HFFc6 (cell line): ENCODE measurements at regions not wholly inside any gene's neighbourhood (a gene's known extent, or its start where the extent isn't known, plus 50 kb on each side); places are given as distances from the start of the nearest gene placed in this dataset.
"Not testable (repeated sequence)": the region's sequence is repeated elsewhere in the genome, so short reads cannot be mapped to it uniquely, and the experiment has no call there.

ENCODE experiments used
- DNase-seq: peaks from one replicate; pipeline ENCODE4 v3.0.0-alpha.2; 2018
- H3K27ac Mint-ChIP-seq: 2 replicates; pipeline ENCODE4 v1.8.0; 2020; ENCODE audit warnings: mild to moderate bottlenecking, mixed read lengths
- H3K27me3 Mint-ChIP-seq: 2 replicates; pipeline ENCODE4 v1.8.0; 2021; ENCODE audit warnings: mild to moderate bottlenecking, moderate library complexity, mixed read lengths; ENCODE audit not compliant: insufficient read depth
- H3K36me3 Mint-ChIP-seq: 2 replicates; pipeline ENCODE4 v1.8.0; 2021; ENCODE audit warnings: low read depth, mixed read lengths
- H3K4me1 Mint-ChIP-seq: 2 replicates; pipeline ENCODE4 v1.8.0; 2020; ENCODE audit warnings: low read depth, mixed read lengths
- H3K4me3 Mint-ChIP-seq: 2 replicates; pipeline ENCODE4 v1.8.0; 2020; ENCODE audit warnings: mild to moderate bottlenecking, moderate library complexity, mixed read lengths
- H3K9me3 Mint-ChIP-seq: 2 replicates; pipeline ENCODE4 v1.8.0; 2020; ENCODE audit warnings: mild to moderate bottlenecking, mixed read lengths
- CTCF ChIP-seq: fragments of 200-600 bp; sonication (generic); IDR thresholded peaks from 2 replicates; pipeline ENCODE4 v1.5.0; 2021; ENCODE audit warnings: antibody characterized with exemption, mild to moderate bottlenecking

GRCh38 chr2:83196225-83196624 is 1262.9 kb downstream of the SUCLG1 start:
- H3K36me3 Mint-ChIP-seq, result no peaks in the 10 kb centered on the region
- no peaks in the 10 kb centered on the region for H3K9me3 Mint-ChIP-seq
- TF ChIP-seq CTCF, result peak; percentile 87
- H3K4me1 Mint-ChIP-seq, result peaks cover 14% of the 10 kb centered on the region
- H3K4me3 Mint-ChIP-seq, result no peak overlapping the region
- peak; percentile 71 for DNase-seq
- no peak overlapping the region for H3K27ac Mint-ChIP-seq
- H3K27me3 Mint-ChIP-seq, result no peaks in the 10 kb centered on the region

GRCh38 chr2:83191316-83191715 is 1267.8 kb downstream of the SUCLG1 start:
- no peak for DNase-seq
- Mint-ChIP-seq H3K4me3 (no peak overlapping the region), H3K9me3 (no peaks in the 10 kb centered on the region), H3K27me3 (no peaks in the 10 kb centered on the region), H3K4me1 (peaks cover 16% of the 10 kb centered on the region), H3K36me3 (no peaks in the 10 kb centered on the region), H3K27ac (no peak overlapping the region)
- TF ChIP-seq CTCF, result no peak

- Mint-ChIP-seq H3K9me3 (no peaks in the 10 kb centered on the region), H3K4me3 (no peak overlapping the region), H3K27ac (no peak overlapping the region), H3K27me3 (no peaks in the 10 kb centered on the region), H3K4me1 (peaks cover 5% of the 10 kb centered on the region), H3K36me3 (no peaks in the 10 kb centered on the region)
- no peak for DNase-seq
- TF ChIP-seq CTCF, result no peak
Observed at GRCh38 chr2:83186105-83186760, 1272.8 kb downstream of the SUCLG1 start.

GRCh38 chr2:83180862-83181530 is 1278.1 kb downstream of the SUCLG1 start:
- not testable (repeated sequence) for H3K4me1 Mint-ChIP-seq, H3K9me3 Mint-ChIP-seq, H3K27ac Mint-ChIP-seq, H3K27me3 Mint-ChIP-seq, DNase-seq, H3K4me3 Mint-ChIP-seq, H3K36me3 Mint-ChIP-seq

DNA sequence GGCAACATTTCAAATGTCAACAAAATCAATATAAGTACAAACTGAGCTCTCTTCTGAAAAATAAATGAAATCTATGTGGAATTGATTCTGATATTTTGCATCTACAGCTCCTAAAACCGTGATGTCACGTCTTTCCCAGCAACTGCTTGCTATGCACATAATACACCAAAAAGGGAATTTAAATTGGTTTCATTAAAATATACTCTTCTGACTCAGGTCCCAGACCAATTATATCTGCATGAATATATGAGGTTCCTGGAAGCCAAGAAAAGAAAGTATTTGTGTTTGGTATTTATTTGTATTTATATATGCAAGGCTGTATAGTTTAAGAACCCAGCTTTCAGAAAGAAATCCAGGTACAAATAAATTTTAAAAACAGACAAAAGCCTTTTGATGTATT is 1282.5 kb downstream of the SUCLG1 start:
- Mint-ChIP-seq H3K27ac (no peak overlapping the region), H3K9me3 (0 out of 2 replicates have a peak, but pooled peaks cover 4% of the 10 kb centered on the region)

More for the DNA sequence above, 1282.5 kb downstream of the SUCLG1 start:
- DNase-seq, result no peak
- TF ChIP-seq CTCF, result no peak
- no peak overlapping the region for H3K4me3 Mint-ChIP-seq
- H3K27me3 Mint-ChIP-seq, result no peaks in the 10 kb centered on the region
- H3K4me1 Mint-ChIP-seq, result peaks cover 13% of the 10 kb centered on the region
- H3K36me3 Mint-ChIP-seq, result no peaks in the 10 kb centered on the region; the same call in 1 of the 2 replicates
